ENCODE measurements at regions not wholly inside any gene's neighbourhood (a gene's known extent, or its start where the extent isn't known, plus 50 kb on each side); places are given as distances from the start of the nearest gene placed in this dataset.

DNA sequence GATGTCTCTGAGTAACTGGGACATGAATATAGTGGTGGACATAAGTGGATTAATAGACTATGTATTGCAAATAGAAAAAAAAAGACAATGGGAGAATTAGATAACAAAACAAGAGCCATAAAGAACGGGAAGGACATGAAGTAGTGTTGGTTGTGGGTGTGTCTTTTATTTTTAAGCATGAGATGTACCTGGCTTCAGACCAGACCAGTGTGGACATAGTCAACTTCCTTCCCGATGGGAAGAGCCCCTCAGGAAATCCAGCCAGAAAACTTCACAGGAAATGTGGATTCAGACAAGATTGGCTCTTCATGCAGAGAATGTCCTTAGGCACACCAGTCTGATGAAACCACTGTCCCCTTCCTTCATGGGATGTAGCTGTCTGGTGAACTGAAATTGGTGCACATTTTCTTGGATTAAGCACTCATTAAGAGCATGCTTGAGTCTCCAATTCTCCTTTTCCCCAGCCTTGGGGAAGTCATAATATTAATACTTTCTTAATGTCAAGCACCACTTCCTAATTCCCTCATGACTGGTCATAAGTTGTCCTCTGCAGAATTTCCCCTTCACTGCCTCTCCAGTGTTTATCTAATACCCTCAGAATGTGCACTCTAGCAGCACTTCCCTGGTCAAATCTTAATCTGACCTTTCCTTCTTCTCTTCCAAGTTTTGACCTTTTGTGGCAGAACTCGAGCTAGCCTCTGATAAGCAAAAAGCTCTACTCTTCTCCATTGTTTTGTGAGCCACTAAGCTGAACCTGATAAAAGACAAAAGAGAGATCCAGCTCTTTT is 350.6 kb upstream of the MAF start:
- Histone ChIP-seq H3K36me3 (ENCODE audit: insufficient read depth, low read length) (no peaks in the 10 kb centered on the region), H3K9me3 (ENCODE audit: control insufficient read depth in 1 of 2, insufficient read depth in 1 of 2, low read length in 2 of 2) (no peaks in the 10 kb centered on the region), H3K27me3 (ENCODE audit: control insufficient read depth in 1 of 2, insufficient read depth in 2 of 2, low read length in 2 of 2) (no peaks in the 10 kb centered on the region), H3K4me3 (ENCODE audit: low read length) (no peak overlapping the region), H3K27ac (ENCODE audit: low read depth in 1 of 2, low read length in 2 of 2) (no peak overlapping the region), H3K4me1 (ENCODE audit: insufficient read depth, low read length) (no peaks in the 10 kb centered on the region)
- Mint-ChIP-seq H3K4me3 (no peak overlapping the region), H3K4me1 (ENCODE audit: low read depth) (no peaks in the 10 kb centered on the region), H3K27ac (no peak overlapping the region), H3K27me3 (peaks cover 16% of the 10 kb centered on the region), H3K9me3 (no peaks in the 10 kb centered on the region), H3K36me3 (ENCODE audit: low read depth) (no peaks in the 10 kb centered on the region)
- intact Hi-C loops (cut with DNase I, micrococcal nuclease): no loop called here
- no peak for ATAC-seq (ENCODE audit: poor library complexity)
- TF ChIP-seq, protein P1, sequence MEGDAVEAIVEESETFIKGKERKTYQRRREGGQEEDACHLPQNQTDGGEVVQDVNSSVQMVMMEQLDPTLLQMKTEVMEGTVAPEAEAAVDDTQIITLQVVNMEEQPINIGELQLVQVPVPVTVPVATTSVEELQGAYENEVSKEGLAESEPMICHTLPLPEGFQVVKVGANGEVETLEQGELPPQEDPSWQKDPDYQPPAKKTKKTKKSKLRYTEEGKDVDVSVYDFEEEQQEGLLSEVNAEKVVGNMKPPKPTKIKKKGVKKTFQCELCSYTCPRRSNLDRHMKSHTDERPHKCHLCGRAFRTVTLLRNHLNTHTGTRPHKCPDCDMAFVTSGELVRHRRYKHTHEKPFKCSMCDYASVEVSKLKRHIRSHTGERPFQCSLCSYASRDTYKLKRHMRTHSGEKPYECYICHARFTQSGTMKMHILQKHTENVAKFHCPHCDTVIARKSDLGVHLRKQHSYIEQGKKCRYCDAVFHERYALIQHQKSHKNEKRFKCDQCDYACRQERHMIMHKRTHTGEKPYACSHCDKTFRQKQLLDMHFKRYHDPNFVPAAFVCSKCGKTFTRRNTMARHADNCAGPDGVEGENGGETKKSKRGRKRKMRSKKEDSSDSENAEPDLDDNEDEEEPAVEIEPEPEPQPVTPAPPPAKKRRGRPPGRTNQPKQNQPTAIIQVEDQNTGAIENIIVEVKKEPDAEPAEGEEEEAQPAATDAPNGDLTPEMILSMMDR (IDR thresholded peaks at IDR 0.05): no peak
- DNase-seq: no peak
- ChIA-PET CTCF (no interaction called here), POLR2A (no interaction called here)

DNA sequence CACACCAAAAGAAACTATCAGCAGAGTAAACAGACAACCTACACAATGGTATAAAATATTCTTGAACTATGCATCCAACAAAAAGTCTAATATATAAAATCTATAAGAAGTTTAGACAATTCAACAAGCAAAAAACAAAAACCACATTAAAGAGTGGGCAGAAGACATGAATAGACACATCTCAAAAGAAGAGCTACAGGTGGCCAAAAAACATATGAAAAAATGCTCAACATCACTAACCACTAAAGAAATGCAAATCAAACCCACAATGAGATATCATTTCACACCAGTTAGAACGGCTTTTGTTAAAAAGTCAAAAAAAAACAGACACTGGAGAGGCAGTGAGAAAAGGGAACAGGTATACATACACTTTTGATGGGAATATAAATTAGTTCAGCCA is 348.9 kb upstream of the MAF start:
- TF ChIP-seq, protein P1 (IDR thresholded peaks at IDR 0.05): no peak
- ATAC-seq (ENCODE audit: poor library complexity) (no peak), DNase-seq (no peak)
- Mint-ChIP-seq H3K4me3 (no peak overlapping the region), H3K27me3 (peaks cover 16% of the 10 kb centered on the region), H3K27ac (no peak overlapping the region), H3K9me3 (no peaks in the 10 kb centered on the region), H3K36me3 (ENCODE audit: low read depth) (no peaks in the 10 kb centered on the region), H3K4me1 (ENCODE audit: low read depth) (no peaks in the 10 kb centered on the region)
- intact Hi-C loops (cut with DNase I, micrococcal nuclease): no loop called here
- Histone ChIP-seq H3K27me3 (ENCODE audit: control insufficient read depth in 1 of 2, insufficient read depth in 2 of 2, low read length in 2 of 2) (no peaks in the 10 kb centered on the region), H3K4me1 (ENCODE audit: insufficient read depth, low read length) (no peaks in the 10 kb centered on the region), H3K27ac (ENCODE audit: low read depth in 1 of 2, low read length in 2 of 2) (no peak overlapping the region), H3K36me3 (ENCODE audit: insufficient read depth, low read length) (no peaks in the 10 kb centered on the region), H3K9me3 (ENCODE audit: control insufficient read depth in 1 of 2, insufficient read depth in 1 of 2, low read length in 2 of 2) (no peaks in the 10 kb centered on the region), H3K4me3 (ENCODE audit: low read length) (no peak overlapping the region)
- ChIA-PET CTCF (no interaction called here), POLR2A (no interaction called here)

DNA sequence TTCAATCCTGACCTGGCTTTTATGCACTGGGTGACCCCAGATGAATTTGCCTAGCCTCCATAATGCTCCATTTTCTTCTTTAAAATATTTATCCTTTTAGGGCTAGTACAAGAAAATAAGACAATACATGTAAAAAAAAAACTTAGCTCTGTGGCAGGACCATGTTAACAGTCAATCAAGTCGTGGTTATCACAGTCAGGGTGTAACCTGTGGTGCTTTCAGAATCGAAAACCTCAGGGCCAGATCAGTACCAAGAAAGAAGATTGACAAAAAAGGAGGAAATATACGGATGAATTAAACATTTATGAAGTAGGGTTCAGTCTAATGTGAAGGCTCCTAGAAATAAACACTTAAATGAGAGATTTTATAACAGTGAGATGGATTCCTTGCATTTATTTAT is 347.2 kb upstream of the MAF start:
- Histone ChIP-seq H3K4me3 (ENCODE audit: low read length) (no peak overlapping the region), H3K9me3 (ENCODE audit: control insufficient read depth in 1 of 2, insufficient read depth in 1 of 2, low read length in 2 of 2) (no peaks in the 10 kb centered on the region), H3K27me3 (ENCODE audit: control insufficient read depth in 1 of 2, insufficient read depth in 2 of 2, low read length in 2 of 2) (no peaks in the 10 kb centered on the region), H3K4me1 (ENCODE audit: insufficient read depth, low read length) (no peaks in the 10 kb centered on the region), H3K36me3 (ENCODE audit: insufficient read depth, low read length) (no peaks in the 10 kb centered on the region), H3K27ac (ENCODE audit: low read depth in 1 of 2, low read length in 2 of 2) (no peak overlapping the region)
- Mint-ChIP-seq H3K27ac (no peak overlapping the region), H3K36me3 (ENCODE audit: low read depth) (no peaks in the 10 kb centered on the region), H3K4me3 (no peak overlapping the region), H3K9me3 (no peaks in the 10 kb centered on the region), H3K27me3 (peaks cover 16% of the 10 kb centered on the region), H3K4me1 (ENCODE audit: low read depth) (no peaks in the 10 kb centered on the region)
- ChIA-PET POLR2A (no interaction called here), CTCF (no interaction called here)
- TF ChIP-seq, protein P1 (IDR thresholded peaks at IDR 0.05): no peak
- ATAC-seq (ENCODE audit: poor library complexity) (no peak), DNase-seq (peak in 1 of 14 experiments; percentile 11)
- intact Hi-C loops (cut with DNase I, micrococcal nuclease): no loop called here

All from CD4-positive, alpha-beta T cell (primary cell).